ENCODE measurements at regions not wholly inside any gene's neighbourhood (a gene's known extent, or its start where the extent isn't known, plus 50 kb on each side); places are given as distances from the start of the nearest gene placed in this dataset.
"Not testable (repeated sequence)": the region's sequence is repeated elsewhere in the genome, so short reads cannot be mapped to it uniquely, and the experiment has no call there.

- not testable (repeated sequence) for TF ChIP-seq SKIL (CRISPR knock-in tag; IDR thresholded peaks at IDR 0.05; ENCODE audit: borderline replicate concordance); MAF1 (CRISPR knock-in tag; IDR thresholded peaks at IDR 0.05; ENCODE audit: borderline replicate concordance); CC2D1A (CRISPR knock-in tag; IDR thresholded peaks at IDR 0.05)
Measured at GRCh38 chr5:69014007-69014406, 79.8 kb upstream of the SLC30A5 start.

Data from HepG2 (cell line).